Activated CD8-positive, alpha-beta memory T cell treated with anti-CD3 and anti-CD28 coated beads for 48 hours (primary cell): ENCODE measurements at regions not wholly inside any gene's neighbourhood (a gene's known extent, or its start where the extent isn't known, plus 50 kb on each side); places are given as distances from the start of the nearest gene placed in this dataset.

Source experiments
- DNase-seq, 3 experiments: peaks; one replicate each; pipeline ENCODE4 v3.0.0-alpha.2; 2020; ENCODE audit warnings: low read depth in 2 of 3, low spot score in 2 of 3

DNA sequence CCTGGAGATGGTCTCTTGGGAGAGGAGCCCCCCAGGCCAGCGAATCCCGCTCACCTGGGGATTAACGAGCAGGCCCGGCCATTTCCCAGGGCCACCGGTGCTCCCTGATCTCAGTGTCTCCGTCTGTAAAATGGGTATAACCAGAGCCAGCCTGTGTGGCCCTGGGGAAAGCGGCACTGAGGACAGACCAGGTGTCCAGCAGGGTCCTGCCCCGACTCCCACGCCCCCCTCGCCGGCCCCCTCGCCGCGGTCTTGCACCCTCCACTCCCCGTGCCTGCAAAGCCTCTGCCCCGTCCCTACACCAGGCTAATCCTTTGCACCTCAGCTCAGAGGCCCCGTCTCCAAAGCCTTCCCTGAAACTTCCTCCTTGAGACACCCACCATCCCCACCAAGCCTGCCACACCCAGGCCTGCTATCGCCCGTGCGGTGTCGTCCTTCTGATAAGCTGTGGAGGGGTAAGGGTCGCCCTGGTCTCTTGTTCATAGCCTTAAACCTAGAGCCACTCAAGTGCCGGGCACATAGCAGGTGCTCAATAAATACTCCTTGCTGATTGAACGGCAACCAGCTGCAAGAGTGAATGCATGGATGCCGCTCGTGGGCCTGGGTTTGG lies 259.1 kb downstream of the C16orf95 start:
- DNase-seq, result no peak

DNA sequence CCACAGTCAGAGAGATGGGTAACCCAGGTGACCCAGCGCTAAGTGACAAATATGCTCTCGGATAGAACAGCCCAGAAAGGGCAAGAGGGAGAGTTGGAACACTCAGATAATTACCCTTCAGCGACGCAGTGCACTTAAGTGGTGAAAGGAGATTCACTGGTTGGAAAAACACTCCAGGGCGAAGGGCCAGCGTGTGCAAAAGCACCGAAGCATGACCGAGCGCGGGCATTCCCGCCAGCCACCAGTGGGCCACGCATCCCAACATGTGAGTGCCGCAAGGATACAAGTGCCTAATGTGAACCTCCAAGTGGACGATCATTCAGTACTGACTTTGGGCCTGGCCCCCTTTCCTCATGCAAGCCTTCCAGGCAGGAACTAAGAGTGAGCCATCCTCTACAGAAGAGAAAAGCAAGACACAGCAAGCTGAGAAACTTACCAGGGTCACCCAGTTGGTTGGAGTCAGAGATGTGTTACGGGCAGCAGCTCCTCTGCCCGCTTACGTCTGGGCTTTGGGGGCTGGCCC lies 258.4 kb downstream of the C16orf95 start:
- DNase-seq, result no peak

DNA sequence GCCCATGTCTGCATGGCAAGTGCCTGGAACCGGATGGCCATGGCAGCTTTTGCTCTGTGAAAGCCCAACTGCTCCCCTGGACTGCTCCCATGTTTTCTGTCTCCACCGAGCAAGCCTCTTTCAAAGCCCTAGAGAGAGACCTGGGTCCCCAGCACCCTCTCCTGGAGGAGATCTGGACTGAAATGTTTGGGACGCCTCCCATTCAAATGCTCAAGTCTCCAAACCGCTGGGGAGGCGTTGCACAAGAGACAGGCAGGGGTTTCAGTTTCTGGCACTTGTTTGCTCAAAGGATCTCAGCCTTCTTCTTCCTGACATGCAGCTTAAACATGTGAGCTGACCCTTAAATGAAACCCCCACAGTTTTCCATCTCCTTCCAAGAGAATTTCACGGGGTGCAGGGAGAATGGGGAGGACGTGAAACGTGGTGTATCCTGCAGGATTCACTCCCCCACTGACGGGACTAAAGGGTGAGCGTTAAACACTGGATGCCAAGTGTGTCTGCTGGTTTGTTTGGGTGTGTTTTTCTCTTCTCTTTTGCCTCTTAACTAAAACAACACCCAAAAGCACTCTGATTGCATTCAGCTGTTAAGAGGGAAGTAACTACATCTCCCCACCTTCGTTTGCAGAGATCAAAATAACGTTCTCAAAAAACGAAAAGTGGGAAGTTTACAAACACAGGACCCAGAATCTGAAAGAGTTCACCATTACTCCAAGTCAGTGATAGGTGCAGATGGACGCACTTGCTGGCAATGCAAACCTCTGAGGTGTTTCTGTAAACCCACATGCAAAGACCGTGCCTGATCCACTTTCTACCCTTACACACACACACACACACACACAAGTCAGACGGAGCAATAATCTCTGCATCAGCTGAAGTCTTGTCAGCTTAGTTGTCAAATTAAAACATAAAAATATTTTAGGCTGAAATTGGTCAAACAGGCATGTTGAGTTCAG lies 256.9 kb downstream of the C16orf95 start:
- no peak for DNase-seq

DNA sequence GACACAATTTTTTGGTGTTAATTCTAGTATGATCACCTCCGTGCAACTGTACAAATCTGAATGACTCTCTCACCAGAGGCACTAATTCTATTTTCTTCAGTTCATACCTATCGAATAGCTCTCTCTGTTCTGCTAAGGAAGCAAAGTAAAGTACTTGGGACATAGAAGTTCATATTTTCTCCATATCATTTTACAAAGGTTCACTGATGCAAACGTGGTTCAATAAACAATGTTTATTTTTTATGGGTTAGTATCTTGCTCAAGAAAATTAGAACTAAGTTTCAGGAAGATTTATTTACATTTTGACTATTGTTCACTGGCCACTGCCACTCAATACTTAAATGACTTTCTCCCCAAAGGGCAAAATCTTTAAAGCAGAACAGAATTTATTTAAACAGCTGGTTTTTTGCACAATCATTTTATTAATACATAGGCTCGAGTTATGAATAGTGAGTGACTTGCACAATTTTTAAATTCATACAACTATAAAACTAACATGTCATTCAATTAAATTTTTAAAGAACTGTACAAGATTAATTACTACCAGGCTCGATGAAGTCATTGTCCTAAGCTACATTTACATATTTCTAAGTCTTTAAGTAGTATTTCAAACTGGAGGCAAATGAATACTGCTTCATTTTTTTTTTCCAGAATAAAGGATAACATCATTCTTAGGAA lies 255.8 kb downstream of the C16orf95 start:
- no peak for DNase-seq

DNA sequence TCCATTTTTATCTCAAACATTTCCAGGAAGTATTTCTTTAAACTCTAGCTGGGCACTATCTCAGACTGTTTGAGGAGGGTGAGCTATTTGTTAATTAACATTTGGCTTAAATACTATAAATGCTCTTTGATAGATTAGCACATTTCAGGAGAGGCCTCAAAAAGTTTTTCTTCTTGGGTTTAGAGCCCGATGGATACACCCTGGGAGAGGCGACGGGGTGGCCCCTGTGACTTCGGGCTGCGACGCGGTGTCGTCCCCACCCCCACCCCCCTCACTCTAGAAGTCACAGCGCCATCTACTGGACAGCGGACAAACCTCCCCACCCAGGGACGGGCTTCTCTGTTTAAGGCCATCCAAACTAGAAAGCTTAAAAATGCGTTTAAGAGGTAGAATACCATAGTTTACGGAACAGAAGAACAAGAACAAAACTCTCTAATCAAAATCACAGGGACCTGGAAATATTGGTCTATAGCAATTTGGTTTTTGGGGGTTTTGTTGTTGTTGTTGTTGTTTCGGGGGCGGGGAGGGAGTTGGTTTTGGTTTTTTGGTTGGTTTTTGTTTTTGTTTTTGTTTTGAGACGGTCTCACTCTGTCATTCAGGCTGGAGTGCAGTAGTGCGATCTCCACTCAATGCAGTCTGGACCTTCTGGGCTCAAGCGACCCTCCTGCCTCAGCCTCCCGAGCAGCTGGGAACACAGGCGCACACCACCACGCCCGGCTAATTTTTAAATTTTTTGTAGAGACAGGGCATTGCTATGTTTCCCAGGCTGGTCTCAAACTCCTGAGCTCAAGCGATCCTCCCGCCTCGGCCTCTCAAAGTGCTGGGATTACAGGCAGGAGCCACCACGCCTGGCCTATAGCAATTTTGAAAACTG lies 254.4 kb downstream of the C16orf95 start:
- DNase-seq, result peak; percentile 9 to 66 (median 11)

DNA sequence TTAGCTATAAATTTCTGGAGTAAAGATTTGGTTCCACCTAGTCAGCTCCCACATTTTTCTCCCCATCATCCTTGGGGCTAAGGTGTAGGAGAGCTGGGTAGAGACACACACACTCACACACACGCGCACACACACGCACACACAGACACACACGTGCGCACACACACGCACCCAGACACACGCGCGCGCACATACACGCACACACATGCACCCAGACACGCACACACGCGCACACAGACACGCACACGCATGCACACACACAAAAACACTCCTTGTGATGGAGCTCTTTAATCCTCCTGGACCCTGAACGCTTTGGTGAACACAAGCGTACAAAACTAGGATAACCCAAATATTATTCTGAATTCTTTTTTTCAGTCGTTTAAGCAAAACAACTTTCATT lies 253.6 kb downstream of the C16orf95 start:
- no peak for DNase-seq

DNA sequence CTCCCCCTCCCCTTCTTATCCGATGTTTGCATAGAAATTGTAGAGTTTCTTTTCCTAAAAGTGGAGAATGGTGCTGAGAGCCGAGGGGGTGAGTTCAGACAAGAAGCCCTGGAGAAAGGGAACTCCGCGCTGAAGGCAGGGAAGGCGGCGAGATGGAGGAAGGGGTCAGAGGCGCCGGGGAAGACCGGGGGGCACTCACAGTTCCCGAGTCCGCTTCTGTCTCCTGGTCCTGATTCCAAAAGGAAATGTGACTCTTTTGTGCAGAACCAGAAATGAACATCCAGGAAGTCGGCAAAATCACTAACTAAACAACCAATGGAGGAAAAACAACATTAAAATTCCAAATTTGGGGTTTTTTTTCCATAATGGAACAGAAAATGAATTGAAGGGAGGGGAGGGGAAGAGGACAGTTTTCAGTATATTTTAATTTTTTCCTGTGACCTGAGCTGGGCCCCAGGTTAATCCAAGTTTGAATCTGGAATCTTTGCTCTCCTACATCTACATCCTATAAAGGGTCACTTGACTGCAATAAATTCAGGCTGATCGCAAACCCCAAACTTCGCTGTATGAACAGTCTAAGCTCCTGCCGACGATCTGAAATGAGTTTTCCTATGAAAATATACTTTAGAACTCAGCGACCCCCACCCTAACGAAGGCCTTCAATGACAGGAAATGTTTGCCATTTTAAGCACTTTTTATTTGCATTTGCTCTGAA lies 252.3 kb downstream of the C16orf95 start:
- no peak for DNase-seq

DNA sequence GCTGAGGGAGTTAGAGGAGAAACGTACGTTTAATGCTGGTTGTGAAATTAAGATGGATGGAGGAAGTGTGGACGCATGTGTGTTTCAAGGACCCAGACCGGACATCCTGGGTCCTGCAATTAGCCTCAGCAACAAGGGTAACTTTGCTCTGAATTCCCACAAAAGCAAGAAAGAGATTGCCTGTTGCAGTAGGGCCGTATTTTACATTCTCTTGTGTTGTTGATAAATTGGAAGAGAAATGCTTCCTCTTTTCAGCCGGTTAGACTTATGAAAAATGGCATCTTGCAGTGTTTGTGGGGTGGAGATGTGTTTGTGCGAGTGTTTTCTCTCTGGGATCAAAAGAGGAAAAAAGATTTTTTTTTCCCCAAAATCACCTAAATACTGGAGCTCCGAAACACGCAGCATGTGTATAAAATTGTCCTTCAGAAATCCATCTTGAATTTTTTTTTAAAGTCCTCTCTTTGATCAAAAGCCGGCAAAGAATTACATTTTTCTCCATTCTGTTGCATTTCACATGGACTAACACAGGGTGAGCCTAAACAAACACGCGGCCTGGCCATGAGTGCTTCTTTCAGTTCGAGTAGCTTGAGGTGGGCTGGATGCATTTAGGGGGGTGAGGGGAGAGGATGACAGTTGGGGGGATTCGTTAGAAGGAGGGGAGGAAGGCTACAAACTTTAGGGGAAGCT lies 251.6 kb downstream of the C16orf95 start:
- DNase-seq, result no peak

DNA sequence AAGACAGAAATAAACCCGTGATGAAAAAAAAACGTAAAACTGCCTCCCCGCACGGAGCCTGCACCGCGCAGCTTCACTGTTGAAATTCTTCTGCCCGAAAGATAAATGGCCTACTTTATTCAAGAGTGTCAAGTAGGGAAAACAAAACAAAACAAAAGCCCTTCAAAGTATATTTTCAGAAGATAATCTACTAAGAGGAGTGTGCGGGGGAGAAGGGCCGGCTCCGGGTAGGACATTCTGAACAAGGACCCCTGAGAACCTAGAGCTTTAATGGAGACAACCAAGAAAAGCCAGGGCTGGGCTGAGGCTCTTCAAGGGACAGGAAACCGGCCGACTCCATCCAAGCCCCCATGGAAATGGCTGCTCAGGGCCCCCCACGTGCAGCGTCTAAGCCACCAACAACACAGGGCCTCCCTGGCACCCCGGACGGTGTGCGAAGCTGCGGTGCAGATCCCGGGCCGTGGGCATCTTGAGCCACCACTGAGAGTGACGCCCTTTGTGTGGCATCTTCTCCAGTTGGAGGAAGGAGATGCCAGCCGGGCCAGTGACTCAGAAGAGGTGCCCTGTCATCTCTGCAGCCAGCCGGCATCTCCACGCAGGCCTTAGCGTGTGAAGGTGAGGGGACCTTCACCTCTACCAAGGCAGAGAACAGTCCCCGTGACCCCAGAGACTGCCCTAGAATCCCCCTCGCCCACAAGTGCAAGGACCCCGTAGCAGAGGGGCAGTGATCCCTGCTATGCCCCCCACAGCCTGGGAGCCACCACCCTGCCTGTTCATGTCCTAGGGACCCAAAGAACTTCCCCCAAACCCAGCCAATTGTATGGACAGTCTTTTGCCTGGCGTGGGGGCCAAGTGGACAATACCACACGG lies 250.8 kb downstream of the C16orf95 start:
- DNase-seq, result no peak

DNA sequence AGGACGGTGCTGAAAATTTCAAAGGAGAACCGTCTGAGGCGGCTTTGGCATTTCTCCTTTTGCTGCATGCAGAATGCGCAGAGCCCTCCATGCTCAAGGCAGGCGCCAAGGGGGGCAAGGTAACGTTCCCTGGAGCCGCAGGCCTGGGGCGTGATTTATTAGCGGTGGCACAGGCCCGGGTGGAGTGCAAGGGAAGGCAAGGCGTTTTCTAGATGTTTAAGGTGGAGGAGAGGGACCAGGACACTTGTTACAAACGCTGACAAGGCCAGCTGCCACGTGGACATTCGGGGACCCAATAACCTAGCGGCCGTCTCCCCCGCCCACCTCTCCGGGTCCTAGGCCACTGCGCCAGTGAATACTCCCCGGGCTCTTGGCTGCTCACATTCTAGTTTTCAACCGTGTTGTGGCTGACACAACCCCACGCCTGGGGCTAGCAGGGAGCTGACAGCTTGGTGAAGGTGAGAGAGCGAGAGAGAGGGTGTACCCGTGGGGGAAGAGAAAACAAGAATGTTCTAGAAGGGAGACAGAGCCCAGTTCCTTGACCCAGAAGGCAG lies 250.1 kb downstream of the C16orf95 start:
- DNase-seq, result no peak

DNA sequence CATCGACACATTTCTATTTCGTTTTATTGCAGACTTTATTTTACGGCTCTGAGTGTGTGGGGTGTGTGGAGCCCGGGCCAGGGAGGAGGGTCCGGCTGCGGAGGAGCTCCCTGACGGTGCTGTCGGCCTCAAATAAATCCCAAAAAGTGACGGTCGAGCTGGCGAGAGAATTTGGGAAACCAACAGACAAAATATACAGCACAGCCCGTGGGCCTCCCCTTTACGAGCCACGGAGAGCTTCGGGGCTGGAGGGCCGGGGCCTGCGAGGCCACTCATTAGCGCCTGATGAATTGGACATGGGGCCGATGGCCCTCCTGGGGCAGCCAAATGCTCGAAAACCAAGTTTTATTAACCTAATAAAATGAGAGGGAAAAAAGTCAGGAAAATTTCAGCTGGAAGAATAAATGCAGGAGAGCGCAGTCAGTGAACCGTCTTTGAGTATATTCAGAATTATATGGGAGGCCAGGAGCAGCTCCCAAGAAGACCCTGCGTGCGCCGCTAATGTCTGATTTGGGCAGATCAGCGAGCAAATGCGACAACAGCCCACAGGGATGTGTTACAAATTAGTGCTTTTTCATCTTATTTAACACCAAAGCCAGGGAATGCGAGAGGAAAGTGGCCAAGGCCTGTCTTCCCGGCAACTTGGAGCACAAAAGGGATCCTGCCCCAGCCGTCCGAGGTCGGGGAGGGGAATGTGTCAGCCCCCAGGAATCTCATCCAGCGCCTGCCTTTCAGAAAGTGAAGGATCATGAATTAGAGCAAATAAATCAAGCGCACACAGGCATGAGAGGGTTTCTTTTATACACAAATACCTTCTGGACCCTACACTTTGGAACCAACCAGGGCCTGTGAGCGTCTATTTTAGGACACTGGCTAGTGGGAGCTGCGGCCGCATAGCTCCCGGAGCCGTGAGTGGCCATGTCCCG lies 249.1 kb downstream of the C16orf95 start:
- DNase-seq, result no peak

DNA sequence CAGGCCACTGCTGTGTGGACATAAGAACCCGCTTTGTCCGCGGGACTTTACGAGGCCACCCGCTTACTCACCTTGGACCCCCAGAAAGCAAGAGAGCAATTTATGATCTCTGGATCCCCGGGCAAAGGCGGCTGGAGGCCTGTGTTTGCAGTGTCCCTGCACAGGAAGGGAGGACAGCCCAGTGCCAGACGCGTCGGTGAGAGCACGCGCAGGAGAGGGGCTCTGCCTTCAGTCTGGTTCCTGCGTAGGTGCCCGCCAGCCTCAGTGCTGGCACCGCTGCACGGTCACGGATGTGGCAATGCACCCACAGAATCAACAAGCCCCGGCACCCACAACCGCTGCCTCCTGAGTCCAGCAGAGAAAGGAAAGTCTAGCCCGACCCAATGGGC lies 248.4 kb downstream of the C16orf95 start:
- no peak for DNase-seq

DNA sequence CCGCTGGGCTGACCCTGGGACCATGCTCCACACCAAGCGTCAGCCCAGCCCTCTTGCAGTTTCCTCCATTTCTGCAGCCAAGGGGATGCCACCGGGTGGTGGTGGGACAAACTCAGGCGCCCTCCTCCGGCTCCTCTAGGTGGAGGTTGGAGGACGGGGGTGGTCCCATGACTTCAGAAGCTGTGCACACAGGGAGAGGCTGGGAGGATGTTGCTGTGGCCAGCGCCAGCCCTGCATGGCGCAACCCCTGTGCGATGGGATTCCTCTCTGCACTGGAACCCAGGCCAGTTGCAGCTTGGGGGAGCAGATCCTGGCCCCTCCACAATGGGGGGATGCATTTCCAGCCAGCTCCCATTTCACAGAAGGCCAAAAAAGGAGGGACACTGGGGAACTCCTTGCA lies 246.5 kb downstream of the C16orf95 start:
- DNase-seq, result no peak

DNA sequence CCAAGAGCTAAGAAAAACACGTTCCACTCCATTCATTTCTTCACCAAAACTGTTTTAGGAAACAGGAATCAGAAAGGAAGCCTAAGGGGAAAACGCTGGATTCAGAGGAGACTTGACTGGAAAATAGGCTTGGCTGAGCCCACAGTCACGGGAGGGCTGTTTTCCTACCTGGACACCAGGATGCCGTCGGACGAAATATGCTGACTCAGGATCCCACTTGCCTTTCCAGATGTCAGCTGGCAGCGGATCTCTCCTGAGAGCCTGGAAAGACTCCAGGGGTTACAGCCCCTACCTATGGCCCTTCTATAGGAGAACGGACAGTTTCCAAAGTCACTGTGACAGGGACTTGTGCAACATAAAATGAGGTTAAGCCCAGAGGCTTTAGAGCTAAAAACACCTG lies 245.1 kb downstream of the C16orf95 start:
- no peak for DNase-seq

DNA sequence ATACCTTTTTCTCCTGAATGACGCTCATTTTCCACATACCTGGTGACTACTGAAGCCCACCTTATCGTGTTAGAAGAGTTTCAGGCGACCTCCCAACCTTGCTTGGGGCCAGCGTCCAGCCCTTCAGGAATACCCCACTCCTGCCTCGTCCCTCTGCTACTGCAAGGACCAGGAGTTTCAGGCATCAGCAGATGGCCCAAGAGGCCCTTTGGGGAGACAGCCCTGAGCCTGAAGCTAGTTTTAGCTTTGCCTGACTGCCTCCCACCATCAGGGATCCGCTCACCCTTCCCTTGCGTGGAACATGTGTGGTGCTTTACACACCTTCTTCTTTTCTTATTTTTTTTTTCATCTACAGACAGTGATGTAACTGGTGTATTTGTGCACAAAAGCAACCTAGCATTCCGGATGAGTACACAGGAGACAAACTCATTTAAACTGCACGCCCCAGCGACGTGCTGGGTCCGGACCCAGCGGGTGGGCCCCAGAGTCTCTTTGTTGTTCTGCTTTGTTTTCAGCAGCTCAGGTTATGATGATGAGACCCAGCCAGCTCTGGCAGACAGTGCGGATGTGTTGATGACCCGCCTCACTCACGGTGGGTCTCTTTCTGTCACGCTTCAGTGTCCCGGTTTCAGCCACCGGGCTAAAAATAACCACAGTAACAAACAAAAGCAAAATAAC lies 242.4 kb downstream of the C16orf95 start:
- no peak for DNase-seq

DNA sequence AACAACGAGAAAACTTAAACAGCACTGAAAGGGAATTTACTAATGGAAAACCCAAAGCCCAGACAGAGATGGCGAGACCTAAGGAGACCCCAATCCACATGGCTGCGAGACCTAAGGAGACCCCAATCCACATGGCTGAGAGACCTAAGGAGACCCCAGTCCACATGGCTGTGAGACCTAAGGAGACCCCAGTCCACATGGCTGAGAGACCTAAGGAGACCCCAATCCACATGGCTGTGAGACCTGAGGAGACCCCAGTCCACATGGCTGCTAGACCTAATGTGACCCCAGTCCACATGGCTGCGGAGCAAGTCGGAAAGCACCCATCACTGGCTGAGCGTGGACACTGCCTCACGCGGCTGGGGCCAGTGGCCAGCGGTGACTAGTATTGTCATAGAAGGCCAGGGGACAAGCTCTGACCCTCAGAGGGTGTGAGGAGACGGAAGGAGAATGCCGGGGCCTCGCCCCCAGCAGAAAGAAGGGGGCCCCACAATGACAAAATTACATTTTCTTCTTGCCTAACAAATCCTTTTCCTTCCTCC lies 241.8 kb downstream of the C16orf95 start:
- DNase-seq, result no peak
